Hepatic stellate cell (primary cell): ENCODE measurements at regions not wholly inside any gene's neighbourhood (a gene's known extent, or its start where the extent isn't known, plus 50 kb on each side); places are given as distances from the start of the nearest gene placed in this dataset.
A peak's percentile ranks its signal among the peaks of the same experiment; 100 is the strongest.

Experiments
- DNase-seq: peaks from one replicate; pipeline ENCODE4 v3.0.0; 2011; ENCODE audit warnings: low spot score

DNA sequence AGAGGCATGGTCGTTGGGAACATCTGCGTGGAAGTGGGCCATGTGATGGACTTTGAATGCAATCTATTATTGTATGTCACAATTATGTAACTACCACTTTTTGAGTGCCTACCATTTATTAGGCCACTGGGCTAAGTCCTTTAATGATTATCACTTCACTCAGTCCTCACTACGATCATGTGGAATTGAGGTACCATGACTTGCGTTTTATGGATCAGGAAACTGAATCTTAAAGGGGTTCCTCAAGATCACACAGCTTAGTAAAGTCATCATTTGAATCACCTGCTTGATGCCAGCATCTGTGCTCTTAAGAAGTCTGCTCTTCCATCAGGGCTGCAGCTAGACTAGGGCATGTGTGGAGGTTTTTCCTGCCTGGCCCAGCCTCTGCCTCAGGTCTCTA is 136.7 kb downstream of the DAD1 start:
- DNase-seq, result no peak

DNA sequence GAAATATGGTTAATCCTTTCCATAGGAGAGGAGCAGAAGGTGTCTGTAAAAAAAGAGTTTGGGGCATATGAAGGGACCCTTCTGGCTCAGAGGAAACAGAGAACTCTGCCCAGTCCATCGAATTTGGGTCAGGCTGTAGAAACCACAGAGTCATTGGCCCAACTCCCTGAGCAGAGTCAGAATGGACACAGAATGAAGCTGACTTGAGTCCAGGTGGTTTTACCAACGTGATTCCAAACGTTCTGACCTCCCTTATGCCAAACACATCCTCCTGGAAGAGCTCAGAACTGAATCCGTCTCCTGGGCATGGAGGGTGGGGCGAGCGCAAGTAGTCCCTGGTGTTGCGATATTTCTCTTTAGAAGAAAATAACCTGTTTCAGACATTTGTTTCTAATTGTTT is 138.8 kb downstream of the DAD1 start:
- DNase-seq, result no peak

DNA sequence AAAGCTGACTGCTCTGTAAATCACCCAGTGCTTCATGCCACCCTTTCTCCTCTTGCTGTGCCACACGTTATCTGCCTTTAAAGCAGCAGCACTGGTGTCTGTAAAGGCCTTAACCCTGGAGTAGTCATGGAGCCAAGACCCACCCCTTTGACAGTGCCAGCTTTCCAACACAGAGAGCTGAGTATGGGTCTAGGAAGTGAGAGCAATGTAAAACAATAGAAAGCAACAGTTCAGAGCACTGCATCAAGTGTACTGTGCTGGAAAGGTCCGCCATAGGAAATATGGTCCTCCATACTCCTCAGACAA is 139.5 kb downstream of the DAD1 start:
- no peak for DNase-seq

DNA sequence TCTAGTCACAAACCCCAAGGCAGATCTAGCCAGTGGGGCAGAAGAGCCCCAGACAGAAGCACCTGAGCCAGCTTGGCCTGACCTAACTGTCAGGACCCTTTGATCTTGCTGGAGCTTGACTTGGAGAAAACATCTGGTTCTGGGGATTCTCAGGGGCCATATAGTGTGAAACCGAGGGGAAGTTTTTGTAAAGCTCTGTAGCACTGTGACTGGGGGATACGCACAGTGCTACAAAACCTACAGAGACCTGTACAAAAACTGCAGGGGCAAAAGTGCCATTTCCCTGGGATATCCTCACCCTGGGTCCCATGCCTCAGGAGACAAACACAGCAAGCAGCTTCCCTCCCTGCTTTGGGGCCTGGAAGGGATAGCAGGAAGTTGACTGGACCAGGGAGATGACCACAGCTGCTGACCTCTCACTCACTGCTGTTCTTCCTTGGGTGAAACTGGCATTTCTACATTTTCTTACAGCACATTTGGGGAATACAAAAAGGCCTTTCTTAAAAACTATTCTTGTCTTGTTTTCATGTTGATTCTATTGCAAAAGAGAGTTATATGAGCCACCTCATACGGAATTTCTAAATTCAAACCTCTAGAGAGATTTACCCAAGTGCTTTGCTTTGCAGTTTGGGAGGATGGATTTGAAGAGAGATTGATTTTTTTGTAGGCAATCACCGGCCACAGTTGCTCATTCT is 140.0 kb downstream of the DAD1 start:
- peak; percentile 12 for DNase-seq

DNA sequence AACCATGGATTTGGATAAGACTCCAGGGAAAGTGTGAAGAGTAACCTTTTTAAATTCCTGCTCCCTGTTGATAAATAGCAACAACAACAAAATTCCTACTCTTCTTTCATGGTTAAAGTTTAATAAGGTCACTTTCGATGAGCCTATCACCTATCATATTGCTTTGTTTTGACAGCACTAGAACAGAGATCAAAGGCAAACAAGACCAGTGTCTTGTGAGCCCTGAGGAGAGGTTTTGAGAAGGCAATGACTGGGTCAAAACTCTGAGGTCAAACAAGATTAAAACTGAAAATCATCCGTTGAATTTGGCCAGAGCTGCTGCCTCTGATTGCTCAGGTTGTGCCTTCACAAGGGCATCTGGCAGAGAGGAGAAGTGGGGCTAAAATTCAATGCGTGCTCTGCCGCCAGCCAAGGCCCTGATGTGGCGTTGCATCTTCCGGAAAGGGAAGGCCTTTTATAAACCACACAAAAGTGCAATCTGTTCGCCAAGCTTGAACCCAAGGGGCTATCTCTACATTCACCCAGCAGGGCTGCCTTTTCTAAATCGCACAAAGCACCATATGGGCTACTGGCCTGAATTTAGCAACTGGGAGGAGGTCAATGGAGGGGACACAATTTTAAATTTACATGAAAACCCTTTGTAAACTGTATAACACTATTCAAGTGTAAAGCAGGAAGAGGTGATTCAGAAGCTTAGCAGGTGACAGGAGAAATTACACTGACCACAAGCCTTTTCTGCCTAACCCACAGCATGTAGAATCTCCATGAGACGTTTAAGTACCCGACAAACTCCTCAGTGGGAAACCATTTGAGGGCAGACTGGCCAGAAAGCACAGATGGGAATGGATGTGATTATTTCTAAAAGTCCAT is 140.8 kb downstream of the DAD1 start:
- DNase-seq, result no peak

DNA sequence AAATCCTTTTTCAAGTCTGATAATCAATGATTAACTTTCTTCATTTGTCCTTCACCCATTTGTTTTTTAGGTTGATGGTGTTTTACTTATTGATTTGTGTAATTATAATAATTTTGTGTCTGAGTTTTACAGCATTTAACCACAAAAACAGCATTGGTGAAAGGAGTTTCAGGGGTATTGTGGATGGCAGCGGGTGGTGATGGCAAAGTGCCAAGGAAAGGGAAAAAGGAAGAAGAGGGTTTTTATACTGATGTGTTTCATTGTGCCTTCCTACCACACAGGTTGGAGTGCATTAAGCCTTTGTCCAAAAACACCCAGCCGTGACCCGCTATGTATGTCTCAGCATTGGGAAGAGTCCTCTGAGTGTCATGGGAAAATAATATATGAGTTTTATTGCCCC is 150.3 kb downstream of the DAD1 start:
- no peak for DNase-seq

DNA sequence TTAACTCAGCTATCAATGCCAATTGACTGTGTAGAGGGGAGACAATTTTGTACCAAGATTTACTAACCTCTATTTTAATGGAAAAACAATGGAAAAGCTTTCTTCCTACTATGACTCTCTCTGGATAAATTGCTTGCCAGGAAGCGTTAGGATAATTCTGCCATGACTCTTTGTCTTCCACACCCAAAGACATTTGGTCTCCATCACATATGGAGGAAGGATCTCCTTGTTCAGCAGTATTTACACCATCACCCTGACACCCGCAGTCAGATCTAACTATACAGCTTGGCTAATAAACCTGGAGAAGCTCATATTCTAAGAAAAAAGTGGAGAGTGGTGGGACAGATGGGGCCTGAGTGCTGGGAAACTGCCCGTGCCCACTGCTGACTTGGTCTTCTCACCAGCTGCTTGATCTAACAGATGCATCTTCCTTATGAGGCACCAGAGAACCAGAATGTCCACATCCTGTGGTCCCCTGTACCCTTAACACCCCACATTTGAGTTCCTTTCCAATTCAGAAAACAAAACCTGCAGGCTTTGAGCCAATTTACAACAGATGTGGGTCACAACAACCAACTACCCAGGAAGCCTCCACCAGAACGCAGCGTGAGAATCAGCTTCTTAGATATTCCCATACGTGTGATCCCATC is 154.0 kb downstream of the DAD1 start:
- no peak for DNase-seq

DNA sequence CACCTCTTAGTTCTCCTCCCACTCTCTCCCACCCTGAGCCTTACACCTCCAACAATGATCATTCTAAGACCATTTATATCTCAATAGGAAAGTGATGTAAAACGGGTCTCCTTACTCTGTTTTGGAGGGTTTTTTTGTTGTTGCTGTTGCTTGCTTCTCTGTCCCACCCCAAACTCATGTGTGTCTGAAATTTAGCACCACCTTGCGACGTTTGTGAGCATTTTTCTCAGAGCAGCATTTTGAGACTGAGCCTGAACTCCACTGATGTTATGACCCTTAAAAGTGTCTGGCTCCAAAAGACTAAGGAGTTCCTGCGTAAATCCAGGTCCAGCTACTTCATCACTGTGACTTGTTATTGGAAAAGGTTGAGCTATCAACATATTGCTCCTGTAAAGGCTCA is 155.0 kb downstream of the DAD1 start:
- no peak for DNase-seq

DNA sequence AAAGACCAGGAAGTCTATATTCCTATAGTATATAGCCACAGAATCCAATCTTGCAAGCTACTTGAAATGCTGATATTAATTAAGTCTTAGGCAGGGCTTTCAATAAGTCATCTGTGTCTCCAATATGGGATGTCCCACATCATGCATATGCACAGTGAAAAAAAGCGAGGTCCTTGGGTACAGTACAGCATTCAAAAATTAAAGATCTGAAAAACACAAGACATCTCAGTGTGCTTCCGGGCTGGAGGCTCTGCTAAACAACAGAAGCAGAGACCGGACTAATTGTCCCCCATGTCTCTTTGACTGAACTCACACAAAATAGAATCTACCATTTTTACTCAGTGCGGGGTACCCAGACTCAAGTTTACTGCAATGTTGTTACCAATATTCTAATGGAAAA is 156.0 kb downstream of the DAD1 start:
- DNase-seq, result no peak

DNA sequence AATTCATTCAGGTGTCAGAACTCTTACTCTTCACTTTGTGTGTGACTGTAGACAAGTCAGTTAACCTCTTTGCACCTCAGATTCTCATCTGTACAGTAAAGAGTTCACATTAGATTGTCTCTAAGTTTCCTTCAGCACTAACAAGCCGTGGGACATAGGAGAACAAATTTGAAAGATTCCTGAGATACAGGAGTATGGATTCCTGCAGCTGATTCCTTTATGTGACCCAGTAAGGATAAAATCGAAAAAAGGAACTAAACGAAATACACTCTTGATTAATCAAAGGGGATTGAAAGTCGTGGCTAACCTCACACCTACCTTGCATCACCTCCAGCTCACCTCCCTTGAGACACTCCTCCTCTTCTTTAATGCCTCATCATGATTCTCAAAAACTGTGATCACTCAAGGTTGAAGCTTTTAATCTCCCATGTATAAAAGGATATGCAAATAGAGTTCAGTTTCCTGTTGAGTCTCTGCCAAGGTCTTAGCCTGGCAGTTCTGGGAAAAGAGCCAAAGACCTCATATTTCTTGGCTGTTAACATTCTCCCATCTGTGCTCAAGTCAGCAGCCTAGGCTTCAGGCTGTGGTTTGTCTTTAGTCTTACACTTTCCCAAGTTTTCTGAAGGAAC is 156.6 kb downstream of the DAD1 start:
- peak; percentile 47 for DNase-seq

DNA sequence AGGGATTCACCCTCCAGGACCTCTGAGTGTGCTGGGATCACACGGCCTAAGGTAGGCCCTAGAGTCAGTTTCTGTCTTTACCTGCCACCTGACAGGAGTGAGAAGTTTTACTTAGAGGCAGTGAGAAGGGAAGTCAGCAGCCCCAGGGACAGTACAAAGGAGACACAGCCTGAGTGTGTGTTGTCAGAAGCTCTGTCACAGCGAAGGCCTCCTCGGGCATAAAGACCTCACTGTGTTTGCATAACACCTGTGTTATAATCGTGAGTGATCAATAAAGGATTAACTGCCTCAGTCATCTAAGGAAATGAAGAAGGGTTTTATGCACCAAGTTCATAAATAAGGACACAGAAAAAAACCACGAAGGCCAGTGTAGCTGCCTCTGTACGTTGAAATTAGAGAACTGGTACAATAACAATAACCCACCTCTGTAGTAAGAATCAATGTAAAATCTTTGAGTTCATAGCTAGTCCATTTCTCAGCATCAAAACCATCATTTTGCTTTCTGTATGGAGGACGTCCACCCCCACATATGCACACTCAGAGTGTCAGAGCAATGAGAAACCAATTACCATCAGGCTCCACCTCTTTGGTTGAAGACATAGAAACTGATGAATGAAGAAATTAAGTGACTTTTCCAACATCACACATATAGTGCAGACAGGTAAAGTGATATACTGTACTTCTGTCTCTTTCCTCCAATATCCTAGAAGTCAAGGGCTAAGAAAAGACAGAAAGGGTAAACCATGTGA is 159.3 kb downstream of the DAD1 start:
- no peak for DNase-seq

DNA sequence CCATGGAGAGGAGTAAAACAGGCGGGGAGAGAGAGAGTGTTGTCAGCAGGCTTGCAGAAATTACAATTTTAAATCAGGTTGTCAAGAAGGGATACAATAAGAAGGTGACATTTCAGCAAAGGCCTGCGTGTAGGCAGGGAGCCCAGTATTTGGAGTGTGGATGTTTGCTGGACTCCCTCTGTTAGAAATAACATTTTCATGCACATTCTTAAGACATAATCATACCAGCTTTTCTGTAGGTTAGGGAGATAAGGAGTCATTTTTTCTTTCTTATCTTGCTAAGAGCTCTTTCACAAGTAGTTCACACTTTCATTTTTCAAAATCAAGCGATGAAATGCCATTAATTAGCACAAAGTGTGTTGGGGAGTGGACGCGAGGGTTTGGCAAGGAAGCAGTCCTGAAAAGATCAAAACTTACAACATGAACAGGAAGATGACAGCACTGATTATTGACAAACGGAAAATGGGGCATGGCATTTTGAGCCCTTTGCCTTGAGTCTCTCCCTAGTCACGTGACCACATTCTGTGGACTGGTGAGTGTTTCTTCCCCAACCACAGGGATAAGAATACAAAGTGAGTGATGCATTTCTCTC is 160.2 kb downstream of the DAD1 start:
- peak; percentile 14 for DNase-seq

DNA sequence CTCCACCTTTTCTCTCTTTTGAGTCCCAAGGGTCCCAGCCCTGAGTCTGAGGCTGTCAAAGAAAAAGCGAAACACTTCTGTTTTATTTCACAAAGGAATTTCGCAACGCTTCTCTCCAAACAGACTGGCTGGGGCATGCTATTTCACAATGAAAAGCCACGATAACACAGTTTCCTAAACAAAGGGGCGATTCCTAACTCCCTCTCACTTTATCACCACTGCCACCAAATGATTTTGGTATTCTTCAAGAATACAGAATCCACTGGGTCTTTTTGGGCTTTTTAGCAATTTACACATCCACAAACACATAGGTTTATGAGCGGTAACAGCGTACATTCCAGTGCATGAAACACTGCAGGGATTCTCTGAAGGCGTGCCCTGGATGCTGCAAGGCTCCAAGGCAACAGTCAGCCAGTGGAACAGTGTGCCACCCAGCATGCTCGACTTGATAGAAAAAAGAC is 161.2 kb downstream of the DAD1 start:
- DNase-seq, result peak; percentile 45

DNA sequence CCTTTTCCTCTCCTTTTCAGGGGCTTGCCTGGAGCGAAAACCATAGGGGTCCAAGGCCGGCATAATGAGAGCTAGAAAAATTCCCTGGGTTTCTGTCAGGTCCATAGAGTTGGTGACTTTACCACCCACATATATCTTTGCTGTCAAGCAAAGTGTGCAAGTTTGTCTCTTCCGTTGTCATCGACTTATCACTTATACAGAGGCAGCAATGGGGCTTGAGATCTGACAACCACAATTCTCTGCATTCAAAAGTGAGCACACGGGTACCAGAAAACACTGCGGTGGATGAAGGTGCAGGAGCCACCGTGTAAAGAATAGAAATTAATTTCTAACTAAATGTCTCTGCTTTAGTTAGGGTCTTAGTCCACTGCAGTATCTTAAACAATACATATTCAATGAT is 162.3 kb downstream of the DAD1 start:
- DNase-seq, result no peak

DNA sequence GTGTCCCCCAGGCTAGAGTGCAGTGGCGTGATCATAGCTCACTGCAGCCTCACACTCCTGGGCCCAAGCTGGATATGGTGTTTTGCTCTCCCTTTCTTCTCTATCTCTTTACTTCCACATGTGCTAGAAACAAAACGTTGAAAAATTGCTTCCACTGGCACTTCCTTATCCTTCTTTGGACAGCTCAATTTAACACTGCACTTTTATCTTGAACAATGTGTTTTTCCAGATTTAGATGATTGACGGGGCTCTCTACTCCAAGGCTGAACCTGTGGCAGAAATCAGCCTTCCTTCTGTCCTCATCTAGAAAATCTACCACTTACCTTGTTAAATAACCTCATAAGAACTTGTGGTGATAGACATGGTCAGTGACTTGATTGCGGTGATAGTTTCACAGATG is 165.1 kb downstream of the DAD1 start:
- no peak for DNase-seq

DNA sequence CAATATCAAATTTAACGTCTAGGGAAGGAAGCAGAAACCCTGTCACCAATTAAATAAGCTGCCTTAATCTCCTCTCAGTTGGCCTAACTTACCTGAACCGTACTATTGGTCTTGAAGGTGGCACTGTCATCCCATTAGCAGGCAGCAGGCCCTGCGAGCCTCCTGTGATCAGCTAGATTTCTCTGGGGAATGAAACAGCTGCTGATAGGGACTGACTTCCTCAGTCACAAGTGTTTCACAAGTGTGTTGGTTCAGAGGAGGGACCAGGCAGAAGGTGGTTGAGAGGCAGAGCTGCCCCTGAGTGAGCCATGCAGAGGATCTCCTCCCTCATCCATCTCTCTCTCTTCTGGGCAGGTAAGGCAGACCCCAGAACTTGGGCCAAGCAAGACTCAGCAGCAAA is 166.8 kb downstream of the DAD1 start:
- no peak for DNase-seq

DNA sequence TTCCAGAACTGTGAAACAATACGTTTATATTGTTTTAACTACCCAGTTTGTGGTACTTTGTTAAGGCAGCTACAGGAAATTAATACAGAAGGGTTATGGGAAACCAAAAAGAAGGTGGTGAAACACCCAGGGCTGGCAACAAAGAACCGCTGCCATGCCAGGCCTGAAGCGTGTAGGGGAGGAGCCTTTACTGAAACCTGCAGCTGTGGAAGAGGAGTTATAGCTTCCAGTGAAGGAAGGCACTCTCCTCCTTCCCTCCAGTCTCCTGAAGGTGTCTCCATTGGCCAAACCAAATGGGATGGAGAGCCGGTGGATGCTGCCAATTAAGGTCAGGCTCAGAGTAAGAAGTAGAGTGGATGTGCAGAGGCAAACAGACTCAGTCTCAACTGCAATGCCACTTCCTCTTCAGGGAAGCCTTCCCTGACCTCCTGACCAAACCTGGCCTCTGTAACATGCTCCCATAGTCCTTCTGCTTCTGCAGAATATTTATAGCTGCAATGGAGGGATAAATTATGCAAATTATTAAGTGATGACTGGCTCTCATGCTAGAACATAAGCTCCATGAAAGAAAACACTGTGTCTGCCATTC is 168.3 kb downstream of the DAD1 start:
- no peak for DNase-seq

DNA sequence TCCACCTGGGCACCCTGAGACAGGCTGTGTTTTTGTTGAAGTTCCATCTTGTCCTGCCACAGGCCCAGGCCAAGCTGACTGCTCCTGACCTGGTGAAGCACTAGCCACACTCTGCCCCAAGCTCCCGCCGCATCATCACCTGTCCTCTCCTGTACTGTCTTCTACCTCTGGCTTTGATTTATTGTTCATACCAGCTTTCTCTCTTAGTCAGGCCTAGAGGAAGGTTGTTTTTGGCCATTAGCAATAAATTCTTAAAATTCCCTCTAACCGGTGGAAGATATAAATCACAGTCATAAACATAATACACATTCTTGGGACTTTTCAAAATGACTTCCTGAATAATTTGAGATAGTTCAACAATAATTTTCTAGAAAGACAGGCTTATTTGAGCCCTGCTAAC is 169.4 kb downstream of the DAD1 start:
- DNase-seq, result no peak

DNA sequence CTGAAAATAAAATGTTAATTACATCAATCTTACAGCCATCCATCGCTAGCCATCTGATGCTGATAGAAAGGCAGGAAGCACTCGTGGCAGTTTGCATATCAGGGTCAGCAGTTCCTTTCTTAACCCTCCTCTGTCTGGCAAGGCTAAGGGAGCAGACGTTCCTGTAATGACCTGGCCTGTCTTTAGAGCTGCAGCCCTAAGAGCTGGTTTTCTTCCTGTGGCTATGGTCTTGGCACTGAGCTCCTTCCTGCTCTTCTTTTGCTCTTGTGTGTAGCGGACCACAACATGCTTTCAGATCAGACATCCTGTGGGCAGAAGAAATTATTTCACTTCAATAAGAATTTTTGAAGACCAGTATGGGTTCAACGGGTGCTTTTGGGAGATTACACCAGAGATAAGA is 170.4 kb downstream of the DAD1 start:
- no peak for DNase-seq

DNA sequence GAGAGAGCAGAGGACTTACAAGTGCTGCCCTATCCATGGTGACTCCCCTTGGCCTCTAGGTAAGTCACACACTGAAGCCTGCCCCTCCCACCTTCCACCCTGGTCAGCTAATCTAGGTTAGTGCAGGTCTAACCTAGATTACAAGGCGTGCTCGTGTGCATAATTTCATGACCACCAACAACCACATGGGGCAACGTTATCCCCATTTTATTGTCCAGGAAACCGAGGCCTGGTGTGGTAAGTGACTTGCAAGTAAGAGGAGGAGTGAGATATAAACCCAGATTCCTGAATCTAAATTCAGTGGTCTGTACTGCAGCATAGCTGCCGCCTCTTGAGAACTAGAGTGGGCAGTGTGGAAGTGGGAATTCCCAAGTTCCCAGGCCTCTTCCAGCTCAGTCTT is 171.1 kb downstream of the DAD1 start:
- DNase-seq, result no peak

DNA sequence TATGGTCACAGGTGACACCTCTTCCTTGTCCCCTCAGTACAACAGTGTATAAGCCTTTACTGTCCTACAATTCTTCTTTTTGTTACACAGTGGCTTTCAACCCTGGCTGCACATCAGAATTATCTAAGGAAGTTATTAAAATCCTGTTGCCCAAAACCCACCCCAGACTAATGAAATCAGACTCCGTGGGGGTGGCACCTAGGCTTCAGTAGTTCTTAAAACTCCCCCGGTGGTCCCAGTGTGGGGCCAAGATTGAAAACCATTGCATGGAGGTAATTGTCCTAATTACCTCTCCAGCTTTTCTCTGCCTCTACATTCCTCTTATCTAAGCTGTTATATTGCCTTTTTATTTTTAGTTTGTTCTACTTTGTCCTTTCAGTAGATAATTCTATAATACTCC is 172.8 kb downstream of the DAD1 start:
- no peak for DNase-seq
